H7 (cell line): ENCODE measurements at regions not wholly inside any gene's neighbourhood (a gene's known extent, or its start where the extent isn't known, plus 50 kb on each side); places are given as distances from the start of the nearest gene placed in this dataset.
"Not testable (repeated sequence)": the region's sequence is repeated elsewhere in the genome, so short reads cannot be mapped to it uniquely, and the experiment has no call there.

ENCODE experiments used
- DNase-seq: peaks from one replicate; pipeline ENCODE4 v3.0.0; 2012
- H3K27me3 ChIP-seq: 2 replicates; pipeline ENCODE4 v1.6.0; 2011; ENCODE audit warnings: mild to moderate bottlenecking, low read length; ENCODE audit not compliant: control insufficient read depth, insufficient read depth
- H3K36me3 ChIP-seq: replicated peaks from 2 replicates; pipeline ENCODE4 v1.5.1; 2011; ENCODE audit warnings: low read length; ENCODE audit not compliant: control insufficient read depth, insufficient read depth
- H3K4me3 ChIP-seq: 2 replicates; pipeline ENCODE4 v1.5.1; 2011; ENCODE audit warnings: low read depth, mild to moderate bottlenecking, control low read depth, low read length, moderate library complexity; ENCODE audit not compliant: insufficient read depth

DNA sequence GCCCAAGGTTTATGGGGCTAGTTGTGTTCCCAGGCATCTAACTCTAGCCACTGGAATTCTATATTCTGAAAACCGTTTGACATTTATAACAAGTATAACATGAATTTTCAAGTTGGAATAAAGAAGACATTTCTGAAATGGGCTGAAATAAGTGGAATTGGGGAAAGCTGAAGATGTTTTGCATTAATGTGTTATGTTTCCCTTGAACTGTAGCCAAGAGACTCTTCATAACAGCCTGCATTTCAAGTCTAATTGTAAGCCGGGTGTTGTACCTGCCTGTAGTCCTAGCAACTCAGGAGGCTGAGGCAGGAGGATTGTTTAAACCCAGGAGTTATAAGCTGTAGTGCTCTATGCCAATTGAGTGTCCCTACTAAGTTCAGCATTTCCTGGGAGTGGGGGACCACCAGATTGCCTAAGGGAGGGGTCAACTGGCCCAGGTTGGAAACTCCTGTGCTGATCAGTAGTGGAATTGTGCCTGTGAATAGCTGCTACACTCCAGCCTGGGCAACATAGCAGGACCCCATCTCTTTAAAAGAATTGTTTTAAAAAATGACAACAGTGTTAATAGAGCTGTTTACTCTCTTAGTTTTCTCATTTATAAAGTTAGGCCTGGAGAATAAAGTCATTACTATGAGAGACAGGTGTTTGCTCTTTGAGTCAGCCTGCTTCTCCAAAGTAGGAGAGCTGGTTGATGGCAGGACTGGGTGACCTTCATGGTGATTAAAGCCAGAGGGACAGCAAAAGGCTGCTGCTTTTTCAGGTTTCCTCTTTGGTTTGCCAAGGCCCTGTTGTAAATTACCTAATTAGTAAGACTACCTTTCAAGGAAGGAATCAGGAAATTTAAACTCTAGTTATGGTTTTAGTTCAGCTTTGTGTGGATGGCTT lies 483.6 kb upstream of the RGS6 start:
- H3K27me3 ChIP-seq = no peaks in the 10 kb centered on the region
- H3K36me3 ChIP-seq = no peaks in the 10 kb centered on the region
- H3K4me3 ChIP-seq = no peak overlapping the region
- no peak for DNase-seq

GRCh38 chr14:71449316-71450055 lies 482.7 kb upstream of the RGS6 start:
- Histone ChIP-seq H3K4me3 (no peak overlapping the region), H3K36me3 (no peaks in the 10 kb centered on the region), H3K27me3 (no peaks in the 10 kb centered on the region)
- no peak for DNase-seq

DNA sequence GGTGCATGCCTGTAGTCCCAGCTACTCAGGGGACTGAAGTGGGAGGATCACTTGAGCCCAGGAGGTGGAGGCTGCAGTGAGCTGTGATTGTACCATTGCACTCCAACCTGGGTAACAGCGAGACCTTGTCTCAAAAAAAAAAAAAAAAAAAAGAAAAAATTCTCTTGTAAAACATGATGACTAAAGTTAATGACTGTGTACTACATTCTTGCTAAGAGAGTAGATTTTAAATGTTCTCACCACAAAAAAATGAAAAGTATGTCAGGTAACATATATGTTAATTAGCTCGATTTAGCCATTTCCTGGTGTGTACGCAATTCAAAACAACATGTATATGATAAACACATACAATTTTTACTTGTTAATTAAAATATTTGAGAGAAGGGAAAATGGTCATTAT lies 480.7 kb upstream of the RGS6 start:
- no peaks in the 10 kb centered on the region for H3K27me3 ChIP-seq
- DNase-seq = no peak
- H3K4me3 ChIP-seq = no peak overlapping the region
- H3K36me3 ChIP-seq = no peaks in the 10 kb centered on the region

- no peaks in the 10 kb centered on the region for H3K36me3 ChIP-seq
- H3K4me3 ChIP-seq = no peak overlapping the region
- H3K27me3 ChIP-seq = no peaks in the 10 kb centered on the region
- DNase-seq = no peak
These were observed 479.7 kb upstream of the RGS6 start for GRCh38 chr14:71452539-71452938.

- no peaks in the 10 kb centered on the region for H3K27me3 ChIP-seq
- DNase-seq = no peak
- no peak overlapping the region for H3K4me3 ChIP-seq
- H3K36me3 ChIP-seq = no peaks in the 10 kb centered on the region
These were observed 479.2 kb upstream of the RGS6 start for GRCh38 chr14:71452987-71453386.

DNA sequence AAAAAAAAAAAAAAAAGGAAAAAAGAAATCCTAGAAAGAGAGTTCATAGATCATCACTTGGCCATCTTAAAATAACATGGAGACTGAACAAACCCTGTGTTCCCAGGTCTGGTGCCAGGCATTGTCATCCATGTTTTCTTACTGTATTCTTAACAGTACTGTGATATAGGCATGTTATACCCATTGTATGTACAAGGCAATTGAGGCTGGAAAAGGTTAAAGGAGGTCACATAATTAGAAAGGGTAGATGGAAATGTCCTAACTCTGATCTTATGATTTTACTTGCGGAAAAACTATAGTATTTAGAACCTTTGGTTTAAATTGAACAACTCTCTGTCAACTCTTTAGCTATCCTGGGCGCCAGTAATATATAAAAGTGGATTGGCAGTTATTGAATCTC lies 478.2 kb upstream of the RGS6 start:
- Histone ChIP-seq H3K36me3 (no peaks in the 10 kb centered on the region), H3K4me3 (no peak overlapping the region), H3K27me3 (no peaks in the 10 kb centered on the region)
- no peak for DNase-seq

DNA sequence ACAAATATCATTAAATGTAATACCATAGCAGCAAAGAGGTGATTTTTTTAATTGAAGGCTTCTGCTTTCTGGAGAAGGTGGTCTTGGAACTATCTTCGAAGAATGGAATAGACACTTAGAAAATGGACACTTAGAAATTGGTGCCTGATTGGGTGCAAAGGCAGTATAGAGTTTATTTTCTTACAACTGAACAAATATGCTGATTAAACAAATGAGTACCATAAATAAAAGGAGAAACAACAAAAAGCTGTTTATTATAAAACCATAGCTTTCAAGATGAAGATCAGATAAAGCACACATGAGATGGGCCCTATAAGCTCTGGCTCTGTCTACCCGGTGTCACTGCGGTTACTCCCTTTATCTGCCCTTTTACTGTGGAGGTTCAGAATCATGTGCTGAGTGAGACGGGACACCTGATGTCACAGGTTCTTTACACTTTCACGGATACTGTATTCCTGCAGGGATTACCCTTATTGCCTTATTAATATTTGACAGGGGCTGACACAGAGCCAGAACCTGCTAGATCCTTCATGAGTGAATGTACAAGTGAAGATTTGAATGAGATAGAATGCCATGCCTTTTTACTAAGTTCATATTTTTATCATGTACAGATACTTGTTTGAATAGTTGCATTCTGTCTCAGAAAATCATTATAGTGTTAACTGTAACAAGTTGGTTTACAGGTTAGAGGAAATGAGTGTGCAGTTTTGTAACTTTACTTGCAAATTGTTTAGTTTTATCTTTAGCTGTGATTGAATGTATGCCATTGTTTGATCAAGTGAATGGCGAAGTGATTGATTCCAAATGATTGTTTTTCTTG lies 477.5 kb upstream of the RGS6 start:
- H3K36me3 ChIP-seq = no peaks in the 10 kb centered on the region
- no peaks in the 10 kb centered on the region for H3K27me3 ChIP-seq
- H3K4me3 ChIP-seq = no peak overlapping the region
- DNase-seq = no peak

DNA sequence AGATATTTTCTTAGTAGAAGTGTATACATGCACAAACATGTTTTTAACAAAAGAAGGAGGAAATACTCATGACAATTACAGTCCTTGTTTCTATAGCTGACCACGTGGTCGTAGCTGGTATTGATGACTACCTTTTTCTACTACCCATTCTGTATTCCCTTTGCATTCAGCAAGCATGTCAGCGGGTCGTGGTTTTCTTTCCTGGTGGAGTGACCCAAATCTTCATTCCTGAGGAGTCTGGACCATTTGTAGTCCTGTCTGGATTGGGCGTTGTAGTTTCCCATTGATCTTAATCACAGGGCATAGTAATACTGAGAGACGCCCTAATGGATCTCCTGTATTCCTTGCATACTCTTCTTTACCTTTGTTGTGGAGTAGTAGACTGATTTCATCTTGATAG lies 472.1 kb upstream of the RGS6 start:
- no peaks in the 10 kb centered on the region for H3K36me3 ChIP-seq
- no peaks in the 10 kb centered on the region for H3K27me3 ChIP-seq
- DNase-seq = no peak
- no peak overlapping the region for H3K4me3 ChIP-seq

DNA sequence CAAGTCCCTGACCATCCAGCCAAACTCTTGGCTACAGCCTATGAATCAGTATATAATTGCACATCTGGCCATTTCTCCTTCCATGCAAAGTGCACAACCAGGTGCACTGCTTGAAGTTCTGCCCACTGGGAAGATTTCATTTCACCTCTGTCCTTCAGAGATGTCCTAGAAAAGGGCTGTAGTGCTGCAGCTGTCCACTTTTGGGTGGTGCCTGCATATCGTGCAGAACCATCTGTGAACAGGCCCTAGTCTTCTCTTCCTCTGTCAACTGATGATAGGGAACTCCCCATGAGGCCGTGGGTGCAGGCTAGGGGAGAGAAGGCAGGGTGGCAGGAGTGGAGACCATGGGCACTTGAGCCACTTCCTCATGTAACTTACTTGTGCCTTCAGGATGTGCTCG lies 470.6 kb upstream of the RGS6 start:
- not testable (repeated sequence) for H3K4me3 ChIP-seq, H3K36me3 ChIP-seq, H3K27me3 ChIP-seq, DNase-seq

DNA sequence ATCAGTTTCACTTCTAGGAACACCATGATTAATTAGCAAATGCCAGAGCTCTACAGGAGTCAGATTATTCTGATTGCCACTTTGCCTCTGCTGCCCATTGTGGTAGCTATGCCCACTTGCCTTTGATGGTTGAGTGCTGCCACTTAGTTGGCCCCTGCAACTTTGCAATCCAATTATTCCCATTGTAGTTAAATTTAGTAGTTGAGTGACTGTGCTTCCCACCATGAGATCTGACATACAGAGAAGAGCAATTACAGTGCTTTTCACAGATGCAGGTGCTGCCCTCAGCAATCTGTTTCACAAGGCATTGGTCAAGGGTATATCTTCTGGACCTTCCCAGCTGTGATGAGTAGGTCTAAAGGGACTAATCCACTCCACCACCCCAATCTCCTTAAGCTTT lies 468.4 kb upstream of the RGS6 start:
- Histone ChIP-seq H3K27me3 (no peaks in the 10 kb centered on the region), H3K36me3 (no peaks in the 10 kb centered on the region), H3K4me3 (no peak overlapping the region)
- no peak for DNase-seq

DNA sequence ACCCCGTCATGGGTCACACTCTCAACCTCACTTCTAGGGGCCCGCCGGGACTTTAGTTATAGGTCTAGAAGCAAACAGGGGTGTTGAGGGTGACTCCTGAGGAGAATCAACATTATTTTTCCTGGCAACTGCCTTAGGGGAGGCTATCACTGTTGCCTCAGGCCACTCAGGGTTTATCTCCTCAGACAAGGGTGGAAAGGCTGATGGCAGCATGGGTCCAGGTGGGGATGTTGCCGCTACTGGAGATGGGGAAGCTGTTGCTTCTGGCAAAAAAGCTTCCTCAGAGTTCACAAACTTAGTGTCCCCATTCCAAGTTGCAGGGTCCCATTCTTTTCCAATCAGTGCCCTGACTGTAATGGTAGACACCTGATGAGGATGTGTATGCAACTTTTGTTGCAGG lies 467.4 kb upstream of the RGS6 start:
- DNase-seq = no peak
- no peaks in the 10 kb centered on the region for H3K36me3 ChIP-seq

DNA sequence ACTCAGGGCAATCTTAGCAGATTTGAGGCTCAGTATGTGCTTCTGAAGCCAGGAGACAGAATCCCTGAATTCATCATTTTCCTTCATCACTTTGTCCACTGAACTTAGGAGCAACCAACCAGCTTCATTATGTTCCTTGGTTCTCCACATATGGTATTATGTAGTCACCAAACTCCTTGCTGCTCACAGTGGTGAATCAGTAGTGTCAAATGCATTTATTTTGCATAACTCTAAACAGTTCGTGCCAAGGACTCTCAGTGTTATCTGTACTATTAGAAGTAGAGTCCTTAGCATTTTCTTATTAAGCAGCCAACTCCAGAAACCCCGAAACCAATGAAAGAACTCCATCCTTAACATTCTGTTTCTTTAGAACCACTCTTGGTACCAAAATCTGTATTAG lies 466.9 kb upstream of the RGS6 start:
- no peaks in the 10 kb centered on the region for H3K27me3 ChIP-seq
- DNase-seq = no peak
- no peak overlapping the region for H3K4me3 ChIP-seq
- no peaks in the 10 kb centered on the region for H3K36me3 ChIP-seq

More for the DNA sequence above, 467.4 kb upstream of the RGS6 start:
- Histone ChIP-seq H3K27me3 (no peaks in the 10 kb centered on the region), H3K4me3 (no peak overlapping the region)

DNA sequence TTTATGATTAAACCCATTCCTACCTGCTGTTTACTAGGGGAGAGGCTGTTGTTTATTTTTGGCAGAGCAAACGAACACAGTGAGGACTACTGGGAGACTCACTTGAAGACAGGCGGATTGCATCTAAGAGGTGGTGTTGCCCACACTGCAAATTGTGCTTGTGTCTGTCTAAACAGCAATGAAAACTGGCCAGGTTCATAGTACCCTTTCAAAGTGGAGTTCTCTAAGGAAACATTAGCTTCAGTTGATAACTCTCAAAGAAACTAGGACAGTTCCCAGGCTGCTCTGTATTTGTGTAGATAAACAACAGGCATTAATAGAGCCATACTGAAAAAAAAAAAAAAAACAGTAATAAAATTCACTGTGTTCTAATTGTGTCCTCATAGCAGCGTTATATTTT lies 466.0 kb upstream of the RGS6 start:
- no peak overlapping the region for H3K4me3 ChIP-seq
- DNase-seq = no peak
- H3K36me3 ChIP-seq = no peaks in the 10 kb centered on the region
- no peaks in the 10 kb centered on the region for H3K27me3 ChIP-seq

- Histone ChIP-seq H3K27me3 (no peaks in the 10 kb centered on the region), H3K36me3 (no peaks in the 10 kb centered on the region), H3K4me3 (no peak overlapping the region)
- no peak for DNase-seq
These were observed 465.3 kb upstream of the RGS6 start for GRCh38 chr14:71466946-71467345.
